Tibial nerve (tissue), 4 donors: ENCODE measurements at regions not wholly inside any gene's neighbourhood (a gene's known extent, or its start where the extent isn't known, plus 50 kb on each side); places are given as distances from the start of the nearest gene placed in this dataset.

Source experiments
- DNase-seq, 2 donors: peaks; one replicate each; pipeline ENCODE4 v3.0.0-alpha.2; 2019; ENCODE audit warnings: low spot score in 2 of 2
- H3K27ac ChIP-seq, 4 donors: fragments of 200-600 bp; sonication (generic) in 3 of 4; one replicate each; pipeline ENCODE4 v1.5.1; 2017 to 2019; ENCODE audit warnings: mild to moderate bottlenecking in 1 of 4
- H3K27me3 ChIP-seq, 2 donors: fragments of 200-600 bp; sonication (generic) in 1 of 2; one replicate each; pipeline versions ENCODE4 v1.5.1 to v1.6.0; 2017 to 2019
- H3K36me3 ChIP-seq, 3 donors: fragments of 200-600 bp; sonication (generic); one replicate each; pipeline ENCODE4 v1.5.1; 2018 to 2019
- H3K4me1 ChIP-seq, 4 donors: fragments of 200-600 bp; sonication (generic) in 3 of 4; one replicate each; pipeline ENCODE4 v1.5.1; 2017 to 2019
- H3K4me3 ChIP-seq, 4 donors: fragments of 200-600 bp; sonication (generic) in 3 of 4; one replicate each; pipeline ENCODE4 v1.5.1; 2017 to 2019; ENCODE audit warnings: mild to moderate bottlenecking in 1 of 4, moderate library complexity in 1 of 4
- H3K9me3 ChIP-seq, 4 donors: fragments of 200-600 bp; sonication (generic) in 3 of 4; one replicate each; pipeline ENCODE4 v1.5.1; 2017 to 2019
- CTCF ChIP-seq, 5 experiments: fragments of 200-600 bp in 3 of 5; fragments of 450-650 bp in 2 of 5; sonication (generic) in 3 of 5; IDR thresholded peaks; one replicate each; pipeline ENCODE4 v1.5.1; 2016 to 2019; ENCODE audit warnings: antibody characterized with exemption in 5 of 5, mild to moderate bottlenecking in 3 of 5, moderate library complexity in 2 of 5
- EP300 ChIP-seq, 2 donors: sonication (generic); formaldehyde crosslinking; IDR thresholded peaks; one replicate each; pipeline ENCODE4 v1.6.1; 2017; ENCODE audit warnings: antibody characterized with exemption in 2 of 2, mild to moderate bottlenecking in 1 of 2
- POLR2A ChIP-seq, 2 donors: fragments of 450-650 bp; IDR thresholded peaks; one replicate each; pipeline ENCODE4 v1.6.1; 2017; ENCODE audit warnings: antibody characterized with exemption in 2 of 2, mild to moderate bottlenecking in 2 of 2, moderate library complexity in 2 of 2
- WGBS, 2 donors: methylation state at CpG; one replicate each; pipeline ENCODE4 v1.1.5; 2018; 5-methylcytosine and 5-hydroxymethylcytosine counted together

GRCh38 chr11:106468086-106468485 lies 390.6 kb downstream of the AASDHPPT start:
- H3K27ac ChIP-seq: no peak overlapping the region
- no peak overlapping the region for H3K4me3 ChIP-seq
- DNase-seq: no peak
- TF ChIP-seq POLR2A (IDR thresholded peaks at IDR 0.05): no peak
- TF ChIP-seq CTCF (IDR thresholded peaks at IDR 0.05): no peak
- no peak for TF ChIP-seq EP300 (IDR thresholded peaks at IDR 0.05)
- H3K4me1 ChIP-seq: peaks cover 0 to 11% (median 0%) of the 10 kb centered on the region in 4 donors
- H3K27me3 ChIP-seq: no peaks in the 10 kb centered on the region
- no peaks in the 10 kb centered on the region for H3K36me3 ChIP-seq
- H3K9me3 ChIP-seq: no peaks in the 10 kb centered on the region
- 71 to 87% methylated on average over 3 of the region's 3 CpGs for WGBS, 2 donors

GRCh38 chr11:106468531-106468930 lies 391.1 kb downstream of the AASDHPPT start:
- H3K36me3 ChIP-seq: no peaks in the 10 kb centered on the region
- no peak overlapping the region for H3K4me3 ChIP-seq
- 81 to 92% methylated on average over 1 of the region's 1 CpG for WGBS, 2 donors
- H3K27me3 ChIP-seq: no peaks in the 10 kb centered on the region
- peaks cover 0 to 7% (median 0%) of the 10 kb centered on the region in 4 donors for H3K4me1 ChIP-seq
- no peaks in the 10 kb centered on the region for H3K9me3 ChIP-seq
- no peak for DNase-seq
- H3K27ac ChIP-seq: no peak overlapping the region
- no peak for TF ChIP-seq POLR2A (IDR thresholded peaks at IDR 0.05)
- TF ChIP-seq CTCF (IDR thresholded peaks at IDR 0.05): no peak
- no peak for TF ChIP-seq EP300 (IDR thresholded peaks at IDR 0.05)

GRCh38 chr11:106470230-106470629 lies 392.8 kb downstream of the AASDHPPT start:
- Histone ChIP-seq H3K4me1 (no peaks in the 10 kb centered on the region), H3K27me3 (no peaks in the 10 kb centered on the region), H3K9me3 (peaks cover 0 to 13% (median 3%) of the 10 kb centered on the region in 4 donors), H3K36me3 (no peaks in the 10 kb centered on the region), H3K27ac (no peak overlapping the region), H3K4me3 (no peak overlapping the region)
- 89 to 95% methylated on average over 3 of the region's 3 CpGs for WGBS, 2 donors
- TF ChIP-seq POLR2A (IDR thresholded peaks at IDR 0.05) (no peak), EP300 (IDR thresholded peaks at IDR 0.05) (no peak), CTCF (IDR thresholded peaks at IDR 0.05) (no peak)
- no peak for DNase-seq

- Histone ChIP-seq H3K36me3 (no peaks in the 10 kb centered on the region), H3K4me1 (no peaks in the 10 kb centered on the region), H3K9me3 (peaks cover 0 to 13% (median 3%) of the 10 kb centered on the region in 4 donors), H3K27me3 (no peaks in the 10 kb centered on the region), H3K27ac (no peak overlapping the region), H3K4me3 (no peak overlapping the region)
- DNase-seq: no peak
- WGBS, 2 donors: 57 to 88% methylated on average over 1 of the region's 1 CpG
- TF ChIP-seq CTCF (IDR thresholded peaks at IDR 0.05) (no peak), EP300 (IDR thresholded peaks at IDR 0.05) (no peak), POLR2A (IDR thresholded peaks at IDR 0.05) (no peak)
These were observed 393.8 kb downstream of the AASDHPPT start for GRCh38 chr11:106471276-106471675.

GRCh38 chr11:106473089-106473722 lies 395.7 kb downstream of the AASDHPPT start:
- Histone ChIP-seq H3K4me1 (no peaks in the 10 kb centered on the region), H3K4me3 (no peak overlapping the region), H3K27ac (no peak overlapping the region), H3K9me3 (peaks cover 0 to 13% (median 3%) of the 10 kb centered on the region in 4 donors), H3K27me3 (no peaks in the 10 kb centered on the region), H3K36me3 (no peaks in the 10 kb centered on the region)
- WGBS, 2 donors: 54 to 59% methylated on average over 2 of the region's 2 CpGs
- no peak for DNase-seq
- TF ChIP-seq CTCF (IDR thresholded peaks at IDR 0.05): no peak
- no peak for TF ChIP-seq EP300 (IDR thresholded peaks at IDR 0.05)
- no peak for TF ChIP-seq POLR2A (IDR thresholded peaks at IDR 0.05)
